ENCODE measurements at regions not wholly inside any gene's neighbourhood (a gene's known extent, or its start where the extent isn't known, plus 50 kb on each side); places are given as distances from the start of the nearest gene placed in this dataset.

DNA sequence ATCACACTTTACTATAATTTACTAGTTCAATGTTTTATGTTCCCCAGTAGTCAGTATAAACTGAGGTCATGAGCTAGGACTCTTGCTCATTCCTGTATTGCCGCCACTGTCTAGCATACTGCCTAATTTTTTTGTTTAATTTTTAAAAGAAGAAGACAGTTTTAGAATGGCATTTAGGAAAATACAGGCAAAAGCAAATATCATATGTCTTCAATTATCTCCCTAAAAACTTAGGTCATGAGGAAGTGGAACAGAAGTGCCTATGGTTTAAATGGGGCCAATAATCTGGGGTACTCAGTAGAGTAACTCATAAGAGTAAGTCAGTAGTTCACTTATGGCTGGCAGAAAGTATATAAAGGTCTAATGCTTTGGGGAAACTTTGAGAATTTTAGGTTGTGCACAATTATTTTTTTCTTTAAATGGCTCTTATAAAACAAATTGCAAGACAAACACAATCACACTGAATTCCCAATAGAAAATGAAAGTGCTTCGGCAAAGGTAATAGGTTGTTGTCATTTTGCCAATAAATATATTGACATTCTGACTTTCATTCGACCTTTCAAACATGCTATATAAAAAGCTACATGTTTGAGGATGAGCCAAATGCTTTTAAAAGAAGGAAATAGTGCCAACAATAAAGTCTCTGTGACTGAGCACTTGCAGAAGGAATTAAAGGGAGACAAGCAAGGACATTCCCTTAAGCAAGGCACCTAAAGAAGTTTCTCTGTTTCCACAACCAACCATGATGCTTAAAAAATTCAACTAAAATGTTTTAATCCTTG, 390.1 kb downstream of the PDGFC start:
- ATAC-seq: no peak
- TF ChIP-seq EZH2 (IDR thresholded peaks at IDR 0.05; ENCODE audit: low read depth, unreplicated experiment): no peak
- TF ChIP-seq EZH2phosphoT487 (IDR thresholded peaks at IDR 0.05; ENCODE audit: unreplicated experiment): no peak
- no peak for TF ChIP-seq STAT1 (IDR thresholded peaks at IDR 0.05; ENCODE audit: unreplicated experiment)
- TF ChIP-seq, protein P1, sequence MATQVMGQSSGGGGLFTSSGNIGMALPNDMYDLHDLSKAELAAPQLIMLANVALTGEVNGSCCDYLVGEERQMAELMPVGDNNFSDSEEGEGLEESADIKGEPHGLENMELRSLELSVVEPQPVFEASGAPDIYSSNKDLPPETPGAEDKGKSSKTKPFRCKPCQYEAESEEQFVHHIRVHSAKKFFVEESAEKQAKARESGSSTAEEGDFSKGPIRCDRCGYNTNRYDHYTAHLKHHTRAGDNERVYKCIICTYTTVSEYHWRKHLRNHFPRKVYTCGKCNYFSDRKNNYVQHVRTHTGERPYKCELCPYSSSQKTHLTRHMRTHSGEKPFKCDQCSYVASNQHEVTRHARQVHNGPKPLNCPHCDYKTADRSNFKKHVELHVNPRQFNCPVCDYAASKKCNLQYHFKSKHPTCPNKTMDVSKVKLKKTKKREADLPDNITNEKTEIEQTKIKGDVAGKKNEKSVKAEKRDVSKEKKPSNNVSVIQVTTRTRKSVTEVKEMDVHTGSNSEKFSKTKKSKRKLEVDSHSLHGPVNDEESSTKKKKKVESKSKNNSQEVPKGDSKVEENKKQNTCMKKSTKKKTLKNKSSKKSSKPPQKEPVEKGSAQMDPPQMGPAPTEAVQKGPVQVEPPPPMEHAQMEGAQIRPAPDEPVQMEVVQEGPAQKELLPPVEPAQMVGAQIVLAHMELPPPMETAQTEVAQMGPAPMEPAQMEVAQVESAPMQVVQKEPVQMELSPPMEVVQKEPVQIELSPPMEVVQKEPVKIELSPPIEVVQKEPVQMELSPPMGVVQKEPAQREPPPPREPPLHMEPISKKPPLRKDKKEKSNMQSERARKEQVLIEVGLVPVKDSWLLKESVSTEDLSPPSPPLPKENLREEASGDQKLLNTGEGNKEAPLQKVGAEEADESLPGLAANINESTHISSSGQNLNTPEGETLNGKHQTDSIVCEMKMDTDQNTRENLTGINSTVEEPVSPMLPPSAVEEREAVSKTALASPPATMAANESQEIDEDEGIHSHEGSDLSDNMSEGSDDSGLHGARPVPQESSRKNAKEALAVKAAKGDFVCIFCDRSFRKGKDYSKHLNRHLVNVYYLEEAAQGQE (IDR thresholded peaks at IDR 0.05; ENCODE audit: unreplicated experiment): no peak
- TF ChIP-seq, protein P2, sequence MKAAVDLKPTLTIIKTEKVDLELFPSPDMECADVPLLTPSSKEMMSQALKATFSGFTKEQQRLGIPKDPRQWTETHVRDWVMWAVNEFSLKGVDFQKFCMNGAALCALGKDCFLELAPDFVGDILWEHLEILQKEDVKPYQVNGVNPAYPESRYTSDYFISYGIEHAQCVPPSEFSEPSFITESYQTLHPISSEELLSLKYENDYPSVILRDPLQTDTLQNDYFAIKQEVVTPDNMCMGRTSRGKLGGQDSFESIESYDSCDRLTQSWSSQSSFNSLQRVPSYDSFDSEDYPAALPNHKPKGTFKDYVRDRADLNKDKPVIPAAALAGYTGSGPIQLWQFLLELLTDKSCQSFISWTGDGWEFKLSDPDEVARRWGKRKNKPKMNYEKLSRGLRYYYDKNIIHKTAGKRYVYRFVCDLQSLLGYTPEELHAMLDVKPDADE (IDR thresholded peaks at IDR 0.05): no peak
- TF ChIP-seq ZNF331 (CRISPR knock-in tag; IDR thresholded peaks at IDR 0.05; ENCODE audit: low read depth): no peak
- no peak for TF ChIP-seq ZNF114 (CRISPR knock-in tag; IDR thresholded peaks at IDR 0.05)
- TF ChIP-seq, protein P3, sequence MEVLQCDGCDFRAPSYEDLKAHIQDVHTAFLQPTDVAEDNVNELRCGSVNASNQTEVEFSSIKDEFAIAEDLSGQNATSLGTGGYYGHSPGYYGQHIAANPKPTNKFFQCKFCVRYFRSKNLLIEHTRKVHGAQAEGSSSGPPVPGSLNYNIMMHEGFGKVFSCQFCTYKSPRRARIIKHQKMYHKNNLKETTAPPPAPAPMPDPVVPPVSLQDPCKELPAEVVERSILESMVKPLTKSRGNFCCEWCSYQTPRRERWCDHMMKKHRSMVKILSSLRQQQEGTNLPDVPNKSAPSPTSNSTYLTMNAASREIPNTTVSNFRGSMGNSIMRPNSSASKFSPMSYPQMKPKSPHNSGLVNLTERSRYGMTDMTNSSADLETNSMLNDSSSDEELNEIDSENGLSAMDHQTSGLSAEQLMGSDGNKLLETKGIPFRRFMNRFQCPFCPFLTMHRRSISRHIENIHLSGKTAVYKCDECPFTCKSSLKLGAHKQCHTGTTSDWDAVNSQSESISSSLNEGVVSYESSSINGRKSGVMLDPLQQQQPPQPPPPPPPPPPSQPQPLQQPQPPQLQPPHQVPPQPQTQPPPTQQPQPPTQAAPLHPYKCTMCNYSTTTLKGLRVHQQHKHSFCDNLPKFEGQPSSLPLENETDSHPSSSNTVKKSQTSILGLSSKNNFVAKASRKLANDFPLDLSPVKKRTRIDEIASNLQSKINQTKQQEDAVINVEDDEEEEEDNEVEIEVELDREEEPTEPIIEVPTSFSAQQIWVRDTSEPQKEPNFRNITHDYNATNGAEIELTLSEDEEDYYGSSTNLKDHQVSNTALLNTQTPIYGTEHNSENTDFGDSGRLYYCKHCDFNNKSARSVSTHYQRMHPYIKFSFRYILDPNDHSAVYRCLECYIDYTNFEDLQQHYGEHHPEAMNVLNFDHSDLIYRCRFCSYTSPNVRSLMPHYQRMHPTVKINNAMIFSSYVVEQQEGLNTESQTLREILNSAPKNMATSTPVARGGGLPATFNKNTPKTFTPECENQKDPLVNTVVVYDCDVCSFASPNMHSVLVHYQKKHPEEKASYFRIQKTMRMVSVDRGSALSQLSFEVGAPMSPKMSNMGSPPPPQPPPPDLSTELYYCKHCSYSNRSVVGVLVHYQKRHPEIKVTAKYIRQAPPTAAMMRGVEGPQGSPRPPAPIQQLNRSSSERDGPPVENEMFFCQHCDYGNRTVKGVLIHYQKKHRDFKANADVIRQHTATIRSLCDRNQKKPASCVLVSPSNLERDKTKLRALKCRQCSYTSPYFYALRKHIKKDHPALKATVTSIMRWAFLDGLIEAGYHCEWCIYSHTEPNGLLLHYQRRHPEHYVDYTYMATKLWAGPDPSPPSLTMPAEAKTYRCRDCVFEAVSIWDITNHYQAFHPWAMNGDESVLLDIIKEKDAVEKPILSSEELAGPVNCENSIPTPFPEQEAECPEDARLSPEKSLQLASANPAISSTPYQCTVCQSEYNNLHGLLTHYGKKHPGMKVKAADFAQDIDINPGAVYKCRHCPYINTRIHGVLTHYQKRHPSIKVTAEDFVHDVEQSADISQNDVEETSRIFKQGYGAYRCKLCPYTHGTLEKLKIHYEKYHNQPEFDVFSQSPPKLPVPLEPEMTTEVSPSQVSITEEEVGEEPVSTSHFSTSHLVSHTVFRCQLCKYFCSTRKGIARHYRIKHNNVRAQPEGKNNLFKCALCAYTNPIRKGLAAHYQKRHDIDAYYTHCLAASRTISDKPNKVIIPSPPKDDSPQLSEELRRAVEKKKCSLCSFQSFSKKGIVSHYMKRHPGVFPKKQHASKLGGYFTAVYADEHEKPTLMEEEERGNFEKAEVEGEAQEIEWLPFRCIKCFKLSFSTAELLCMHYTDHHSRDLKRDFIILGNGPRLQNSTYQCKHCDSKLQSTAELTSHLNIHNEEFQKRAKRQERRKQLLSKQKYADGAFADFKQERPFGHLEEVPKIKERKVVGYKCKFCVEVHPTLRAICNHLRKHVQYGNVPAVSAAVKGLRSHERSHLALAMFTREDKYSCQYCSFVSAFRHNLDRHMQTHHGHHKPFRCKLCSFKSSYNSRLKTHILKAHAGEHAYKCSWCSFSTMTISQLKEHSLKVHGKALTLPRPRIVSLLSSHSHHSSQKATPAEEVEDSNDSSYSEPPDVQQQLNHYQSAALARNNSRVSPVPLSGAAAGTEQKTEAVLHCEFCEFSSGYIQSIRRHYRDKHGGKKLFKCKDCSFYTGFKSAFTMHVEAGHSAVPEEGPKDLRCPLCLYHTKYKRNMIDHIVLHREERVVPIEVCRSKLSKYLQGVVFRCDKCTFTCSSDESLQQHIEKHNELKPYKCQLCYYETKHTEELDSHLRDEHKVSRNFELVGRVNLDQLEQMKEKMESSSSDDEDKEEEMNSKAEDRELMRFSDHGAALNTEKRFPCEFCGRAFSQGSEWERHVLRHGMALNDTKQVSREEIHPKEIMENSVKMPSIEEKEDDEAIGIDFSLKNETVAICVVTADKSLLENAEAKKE (CRISPR knock-in tag; IDR thresholded peaks at IDR 0.05): no peak
- TF ChIP-seq CREB1 (CRISPR knock-in tag; IDR thresholded peaks at IDR 0.05; ENCODE audit: low read depth): no peak
- no peak for TF ChIP-seq POLR2AphosphoS5 (IDR thresholded peaks at IDR 0.05; ENCODE audit: low read depth)
- TF ChIP-seq JUNB (IDR thresholded peaks at IDR 0.05; ENCODE audit: unreplicated experiment): no peak
- no peak for TF ChIP-seq NANOG (IDR thresholded peaks at IDR 0.05; ENCODE audit: borderline replicate concordance)
- TF ChIP-seq, protein P4, sequence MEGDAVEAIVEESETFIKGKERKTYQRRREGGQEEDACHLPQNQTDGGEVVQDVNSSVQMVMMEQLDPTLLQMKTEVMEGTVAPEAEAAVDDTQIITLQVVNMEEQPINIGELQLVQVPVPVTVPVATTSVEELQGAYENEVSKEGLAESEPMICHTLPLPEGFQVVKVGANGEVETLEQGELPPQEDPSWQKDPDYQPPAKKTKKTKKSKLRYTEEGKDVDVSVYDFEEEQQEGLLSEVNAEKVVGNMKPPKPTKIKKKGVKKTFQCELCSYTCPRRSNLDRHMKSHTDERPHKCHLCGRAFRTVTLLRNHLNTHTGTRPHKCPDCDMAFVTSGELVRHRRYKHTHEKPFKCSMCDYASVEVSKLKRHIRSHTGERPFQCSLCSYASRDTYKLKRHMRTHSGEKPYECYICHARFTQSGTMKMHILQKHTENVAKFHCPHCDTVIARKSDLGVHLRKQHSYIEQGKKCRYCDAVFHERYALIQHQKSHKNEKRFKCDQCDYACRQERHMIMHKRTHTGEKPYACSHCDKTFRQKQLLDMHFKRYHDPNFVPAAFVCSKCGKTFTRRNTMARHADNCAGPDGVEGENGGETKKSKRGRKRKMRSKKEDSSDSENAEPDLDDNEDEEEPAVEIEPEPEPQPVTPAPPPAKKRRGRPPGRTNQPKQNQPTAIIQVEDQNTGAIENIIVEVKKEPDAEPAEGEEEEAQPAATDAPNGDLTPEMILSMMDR (conservative IDR thresholded peaks at IDR 0.05; ENCODE audit: low read depth in 2 of 2): no peak

More for the DNA sequence above, 390.1 kb downstream of the PDGFC start:
- H3K79me2 ChIP-seq (replicated peaks; ENCODE audit: insufficient read depth): no peaks in the 10 kb centered on the region
- H3K36me3 Mint-ChIP-seq (ENCODE audit: low read depth): no peaks in the 10 kb centered on the region
- no peak for DNase-seq (ENCODE audit: low spot score)
- no peaks in the 10 kb centered on the region for H3K36me3 ChIP-seq (ENCODE audit: insufficient read depth)
- H3F3A ChIP-seq (replicated peaks; ENCODE audit: low read depth): no peaks in the 10 kb centered on the region
- no peaks in the 10 kb centered on the region for H3K27me3 ChIP-seq (ENCODE audit: insufficient read depth)
- H3K4me3 ChIP-seq: no peak overlapping the region
- H3K4me2 ChIP-seq: no peak overlapping the region
- H3K9me3 Mint-ChIP-seq: no peaks in the 10 kb centered on the region
- no peak overlapping the region for H2AFZ ChIP-seq
- H3K27me3 Mint-ChIP-seq (ENCODE audit: insufficient read depth, low read depth, poor library complexity): peaks cover 3% of the 10 kb centered on the region
- no peaks in the 10 kb centered on the region for H4K20me1 ChIP-seq (replicated peaks; ENCODE audit: insufficient read depth)
- no peaks in the 10 kb centered on the region for H3K4me1 Mint-ChIP-seq
- H3K4me3 Mint-ChIP-seq: no peak overlapping the region
- no peak overlapping the region for H3K27ac Mint-ChIP-seq
- H3K27ac ChIP-seq (ENCODE audit: low read depth): no peak overlapping the region
- no peaks in the 10 kb centered on the region for H3K4me1 ChIP-seq (ENCODE audit: insufficient read depth)
- no peaks in the 10 kb centered on the region for H3K9me2 ChIP-seq (ENCODE audit: insufficient read depth)

All from GM23338 (cell line).